MM.1S (cell line): ENCODE measurements at regions not wholly inside any gene's neighbourhood (a gene's known extent, or its start where the extent isn't known, plus 50 kb on each side); places are given as distances from the start of the nearest gene placed in this dataset.
A peak's percentile ranks its signal among the peaks of the same experiment; 100 is the strongest.

ENCODE experiments used
- DNase-seq: peaks from one replicate; pipeline ENCODE4 v3.0.0-alpha.2; 2015
- H2AFZ ChIP-seq: fragments of 300-600 bp; sonication (generic); 2 replicates; pipeline ENCODE4 v1.6.0; 2016; ENCODE audit warnings: antibody characterized with exemption, low read length
- H3F3A ChIP-seq: fragments of 300-600 bp; sonication (generic); 2 replicates; pipeline ENCODE4 v1.6.1; 2016; ENCODE audit warnings: mild to moderate bottlenecking, antibody characterized with exemption, low read length, moderate library complexity, mixed read lengths; ENCODE audit not compliant: insufficient read depth
- H3K27ac ChIP-seq: fragments of 300-600 bp; sonication (generic); 2 replicates; pipeline ENCODE4 v1.5.1; 2016; ENCODE audit warnings: mild to moderate bottlenecking, low read length
- H3K27me3 ChIP-seq: fragments of 300-600 bp; sonication (generic); replicated peaks from 2 replicates; pipeline ENCODE4 v1.6.0; 2016; ENCODE audit warnings: low read length; ENCODE audit not compliant: insufficient read depth
- H3K36me3 ChIP-seq: fragments of 300-600 bp; sonication (generic); replicated peaks from 2 replicates; pipeline ENCODE4 v1.6.1; 2016; ENCODE audit warnings: mild to moderate bottlenecking, low read length, mixed read lengths; ENCODE audit not compliant: insufficient read depth
- H3K4me1 ChIP-seq: fragments of 300-600 bp; sonication (generic); 2 replicates; pipeline ENCODE4 v1.6.1; 2016; ENCODE audit warnings: low read length, mixed read lengths
- H3K4me2 ChIP-seq: fragments of 300-600 bp; sonication (generic); 2 replicates; pipeline ENCODE4 v1.6.0; 2016; ENCODE audit warnings: low read depth, low read length
- H3K4me3 ChIP-seq: fragments of 300-600 bp; sonication (generic); 2 replicates; pipeline ENCODE4 v1.5.1; 2016; ENCODE audit warnings: low read length, mixed read lengths
- H3K79me2 ChIP-seq: fragments of 300-600 bp; sonication (generic); 2 replicates; pipeline ENCODE4 v1.6.1; 2016; ENCODE audit warnings: mixed run types, low read length, mixed read lengths
- H3K9ac ChIP-seq: fragments of 300-600 bp; sonication (generic); 2 replicates; pipeline ENCODE4 v1.6.1; 2016; ENCODE audit warnings: low read length, mixed read lengths
- H3K9me2 ChIP-seq: fragments of 300-600 bp; sonication (generic); replicated peaks from 2 replicates; pipeline ENCODE4 v1.6.1; 2016; ENCODE audit warnings: mild to moderate bottlenecking, low read length, mixed read lengths; ENCODE audit not compliant: insufficient read depth
- H3K9me3 ChIP-seq: fragments of 300-600 bp; sonication (generic); replicated peaks from 2 replicates; pipeline ENCODE4 v1.6.1; 2016; ENCODE audit warnings: mild to moderate bottlenecking, low read length, mixed read lengths; ENCODE audit not compliant: insufficient read depth
- H4K20me1 ChIP-seq: fragments of 300-600 bp; sonication (generic); 2 replicates; pipeline ENCODE4 v1.6.1; 2016; ENCODE audit warnings: mild to moderate bottlenecking, low read length, moderate library complexity, mixed read lengths; ENCODE audit not compliant: insufficient read depth
- EZH2 ChIP-seq: fragments of 300-600 bp; sonication (generic); optimal IDR thresholded peaks from 2 replicates; pipeline ENCODE3; 2017; ENCODE audit warnings: low read depth, mild to moderate bottlenecking, antibody characterized with exemption, low read length, mixed read lengths
- EZH2phosphoT487 ChIP-seq: fragments of 300-600 bp; sonication (generic); IDR thresholded peaks from 2 replicates; pipeline ENCODE4 v1.6.1; 2018; ENCODE audit warnings: antibody characterized with exemption, low read length
- TF ChIP-seq, protein P1 (sequence below): fragments of 300-600 bp; sonication (generic); IDR thresholded peaks from 2 replicates; pipeline ENCODE4 v1.5.1; 2016; ENCODE audit warnings: antibody characterized with exemption, low read length, mixed read lengths

- Histone ChIP-seq H3K27ac (no peak overlapping the region), H3K9me3 (no peaks in the 10 kb centered on the region; the same call in 1 of the 2 replicates), H3K36me3 (no peaks in the 10 kb centered on the region), H3K4me1 (no peaks in the 10 kb centered on the region), H4K20me1 (no peaks in the 10 kb centered on the region), H3K4me3 (no peak overlapping the region), H3K9ac (no peak overlapping the region), H3K9me2 (no peaks in the 10 kb centered on the region), H3K4me2 (no peak overlapping the region), H3F3A (no peaks in the 10 kb centered on the region), H3K27me3 (no peaks in the 10 kb centered on the region), H3K79me2 (no peaks in the 10 kb centered on the region), H2AFZ (no peak overlapping the region)
- TF ChIP-seq EZH2 = no peak
- TF ChIP-seq, protein P1, sequence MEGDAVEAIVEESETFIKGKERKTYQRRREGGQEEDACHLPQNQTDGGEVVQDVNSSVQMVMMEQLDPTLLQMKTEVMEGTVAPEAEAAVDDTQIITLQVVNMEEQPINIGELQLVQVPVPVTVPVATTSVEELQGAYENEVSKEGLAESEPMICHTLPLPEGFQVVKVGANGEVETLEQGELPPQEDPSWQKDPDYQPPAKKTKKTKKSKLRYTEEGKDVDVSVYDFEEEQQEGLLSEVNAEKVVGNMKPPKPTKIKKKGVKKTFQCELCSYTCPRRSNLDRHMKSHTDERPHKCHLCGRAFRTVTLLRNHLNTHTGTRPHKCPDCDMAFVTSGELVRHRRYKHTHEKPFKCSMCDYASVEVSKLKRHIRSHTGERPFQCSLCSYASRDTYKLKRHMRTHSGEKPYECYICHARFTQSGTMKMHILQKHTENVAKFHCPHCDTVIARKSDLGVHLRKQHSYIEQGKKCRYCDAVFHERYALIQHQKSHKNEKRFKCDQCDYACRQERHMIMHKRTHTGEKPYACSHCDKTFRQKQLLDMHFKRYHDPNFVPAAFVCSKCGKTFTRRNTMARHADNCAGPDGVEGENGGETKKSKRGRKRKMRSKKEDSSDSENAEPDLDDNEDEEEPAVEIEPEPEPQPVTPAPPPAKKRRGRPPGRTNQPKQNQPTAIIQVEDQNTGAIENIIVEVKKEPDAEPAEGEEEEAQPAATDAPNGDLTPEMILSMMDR = no peak
- TF ChIP-seq EZH2phosphoT487 = no peak
- no peak for DNase-seq
Observed at GRCh38 chr16:35386619-35387018, 1927.2 kb downstream of the TP53TG3F start.

DNA sequence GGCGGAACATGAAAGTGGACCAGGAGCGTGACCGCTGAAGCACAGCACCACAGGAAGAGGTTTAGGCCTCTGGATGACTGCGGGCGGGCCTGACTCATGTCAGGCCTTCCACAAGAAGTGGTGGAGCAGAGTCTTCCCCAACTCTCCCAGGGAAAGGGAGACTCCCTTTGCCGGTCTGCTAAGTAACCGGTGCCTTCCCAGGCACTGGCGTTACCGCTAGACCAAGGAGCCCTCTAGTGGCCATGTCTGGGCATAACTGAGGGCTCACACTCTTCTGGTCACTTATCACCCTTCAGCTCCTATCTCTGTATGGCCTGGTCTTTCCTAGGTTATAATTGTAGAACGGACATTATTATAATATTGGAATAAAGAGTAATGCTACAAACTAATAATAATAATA, 1931.9 kb downstream of the TP53TG3F start:
- Histone ChIP-seq H2AFZ (0 out of 2 replicates have a peak overlapping the region, but pooled peaks have one; percentile 23), H3K9ac (no peak overlapping the region), H3K4me1 (no peaks in the 10 kb centered on the region), H3K79me2 (no peaks in the 10 kb centered on the region), H3F3A (no peaks in the 10 kb centered on the region), H3K4me2 (no peak overlapping the region), H3K27me3 (no peaks in the 10 kb centered on the region), H3K4me3 (no peak overlapping the region), H3K27ac (no peak overlapping the region), H3K9me2 (no peaks in the 10 kb centered on the region), H3K36me3 (no peaks in the 10 kb centered on the region), H4K20me1 (no peaks in the 10 kb centered on the region), H3K9me3 (no peaks in the 10 kb centered on the region)
- no peak for TF ChIP-seq EZH2phosphoT487
- TF ChIP-seq, protein P1 = peak; percentile 50
- peak; percentile 47 for DNase-seq

GRCh38 chr16:35398180-35398579, 1938.8 kb downstream of the TP53TG3F start:
- Histone ChIP-seq H3K9me2 (no peaks in the 10 kb centered on the region), H2AFZ (no peak overlapping the region), H3K4me1 (no peaks in the 10 kb centered on the region), H3K4me3 (no peak overlapping the region), H3K79me2 (no peaks in the 10 kb centered on the region), H3K9ac (no peak overlapping the region), H3F3A (no peaks in the 10 kb centered on the region), H3K4me2 (no peak overlapping the region), H3K27ac (no peak overlapping the region), H3K36me3 (no peaks in the 10 kb centered on the region), H4K20me1 (no peaks in the 10 kb centered on the region), H3K27me3 (no peaks in the 10 kb centered on the region), H3K9me3 (no peaks in the 10 kb centered on the region)
- DNase-seq = no peak
- TF ChIP-seq, protein P1 = no peak
- no peak for TF ChIP-seq EZH2
- no peak for TF ChIP-seq EZH2phosphoT487
